HepG2 (cell line): ENCODE measurements at regions not wholly inside any gene's neighbourhood (a gene's known extent, or its start where the extent isn't known, plus 50 kb on each side); places are given as distances from the start of the nearest gene placed in this dataset.

Experiments used
- ATAC-seq: fragments of 200-7000 bp; cut with Tn5 transposase; 3 replicates; pipeline ENCODE4 v1.9.1; 2020; ENCODE audit warnings: mild to moderate bottlenecking, moderate library complexity
- BruUV-seq: library from RNA; stranded (reverse); fragments of 400-500 nt; replicated peaks from 2 replicates; lab custom pipeline; 2021; lab: Mats Ljungman, UMichigan
- CTCF ChIA-PET: fragments of 300-600 bp; formaldehyde crosslinking; extraction: SDS; loops from one replicate; lab custom pipeline; 2021; ENCODE audit warnings: low total read pairs, inconsistent platforms, low intra/inter-chr PET ratio; lab: Yijun Ruan, JAX
- POLR2A ChIA-PET: fragments of 350-600 bp; sonication (Branson Sonifier 250); formaldehyde crosslinking; loops from one replicate; lab custom pipeline; 2020; ENCODE audit warnings: antibody characterized with exemption, inconsistent platforms; lab: Yijun Ruan, JAX
- DNase-seq: peaks from one replicate; pipeline ENCODE4 v3.0.0-alpha.2; 2015; ENCODE audit warnings: low spot score
- FAIRE-seq: peaks from 3 replicates; lab custom pipeline; 2011; peaks lifted over from hg19 to GRCh38; lab: Jason Lieb, UNC
- H2AFZ ChIP-seq: one replicate; pipeline ENCODE4 v1.6.1; 2011; ENCODE audit warnings: low read length, inconsistent platforms
- H3K27ac ChIP-seq: fragments of 300-600 bp; 3 replicates; pipeline ENCODE4 v1.8.0; 2011; ENCODE audit warnings: mixed run types, mild to moderate bottlenecking, mixed read lengths, low read length, inconsistent platforms; ENCODE audit not compliant: insufficient read depth; ENCODE audit errors: extremely low read length
- H3K27me3 ChIP-seq, 2 experiments: fragments of 200-600 bp in 1 of 2; 2 replicates in 1 of 2; 3 replicates in 1 of 2; pipeline versions ENCODE4 v1.6.0 to v1.8.0; 2011; ENCODE audit warnings: low read length in 2 of 2, mild to moderate bottlenecking in 2 of 2, moderate library complexity in 2 of 2, inconsistent platforms in 1 of 2; ENCODE audit not compliant: insufficient read depth in 2 of 2, control insufficient read depth in 1 of 2
- H3K36me3 ChIP-seq, 2 experiments: fragments of 200-600 bp in 1 of 2; replicated peaks in 1 of 2; 2 replicates in 1 of 2; 3 replicates in 1 of 2; pipeline versions ENCODE4 v1.5.1 to v1.8.0; 2011; ENCODE audit warnings: low read length in 2 of 2, inconsistent platforms in 1 of 2; ENCODE audit not compliant: insufficient read depth in 2 of 2, control insufficient read depth in 1 of 2
- H3K4me1 ChIP-seq: 2 replicates; pipeline ENCODE4 v1.5.1; 2012; ENCODE audit warnings: low read length, inconsistent platforms; ENCODE audit not compliant: insufficient read depth
- H3K4me2 ChIP-seq: 2 replicates; pipeline ENCODE4 v1.6.0; 2011; ENCODE audit warnings: low read depth, low read length, inconsistent platforms
- H3K4me3 ChIP-seq, 3 experiments: fragments of 200-600 bp in 1 of 3; sonication (generic), shearing (Covaris generic) in 1 of 3; replicated peaks in 1 of 3; 2 replicates each; pipeline ENCODE4 v1.5.1; 2011 to 2016; ENCODE audit warnings: low read length in 3 of 3, inconsistent platforms in 2 of 3, low read depth in 2 of 3, mild to moderate bottlenecking in 2 of 3, control low read depth in 1 of 3, mixed read lengths in 1 of 3; ENCODE audit not compliant: insufficient read depth in 1 of 3
- H3K79me2 ChIP-seq: one replicate; pipeline ENCODE4 v1.6.1; 2011; ENCODE audit warnings: low read length, inconsistent platforms; ENCODE audit not compliant: insufficient read depth
- H3K9ac ChIP-seq: 2 replicates; pipeline ENCODE4 v1.6.0; 2011; ENCODE audit warnings: mild to moderate bottlenecking, low read depth, low read length, inconsistent platforms; ENCODE audit not compliant: insufficient read depth
- H3K9me3 ChIP-seq: 2 replicates; pipeline ENCODE4 v1.5.1; 2012; ENCODE audit warnings: mild to moderate bottlenecking, low read length
- H4K20me1 ChIP-seq: 2 replicates; pipeline ENCODE4 v1.6.0; 2011; ENCODE audit warnings: inconsistent platforms, mild to moderate bottlenecking, low read length, moderate library complexity; ENCODE audit not compliant: insufficient read depth
- CBX5 ChIP-seq: sonication (generic); formaldehyde crosslinking; IDR thresholded peaks from 2 replicates; pipeline ENCODE4 v1.4.0; 2020; ENCODE audit warnings: missing genetic modification reagents, borderline replicate concordance
- CREM ChIP-seq, 2 experiments: sonication (generic) in 1 of 2; formaldehyde crosslinking in 1 of 2; IDR thresholded peaks; 2 replicates each; pipeline versions ENCODE4 v1.4.0 to v1.6.1; 2016 to 2020; ENCODE audit warnings: antibody characterized with exemption in 1 of 2, mild to moderate bottlenecking in 1 of 2, missing genetic modification reagents in 1 of 2
- FOXM1 ChIP-seq: sonication (generic); formaldehyde crosslinking; IDR thresholded peaks from 2 replicates; pipeline ENCODE4 v1.5.0; 2020; ENCODE audit warnings: missing genetic modification reagents
- KLF12 ChIP-seq: sonication (generic); formaldehyde crosslinking; IDR thresholded peaks from 2 replicates; pipeline ENCODE4 v1.4.0; 2020; ENCODE audit warnings: missing genetic modification reagents, borderline replicate concordance
- KLF15 ChIP-seq: sonication (generic); formaldehyde crosslinking; IDR thresholded peaks from 2 replicates; pipeline ENCODE4 v1.8.1; 2023; ENCODE audit warnings: borderline replicate concordance, mild to moderate bottlenecking, inconsistent platforms, missing genetic modification reagents, mixed read lengths
- MBNL3 ChIP-seq: fragments of 250-450 bp; sonication (Bioruptor Pico); conservative IDR thresholded peaks from 2 replicates; pipeline ENCODE4 v1.8.0; 2022; ENCODE audit warnings: mild to moderate bottlenecking, inconsistent platforms
- NFYB ChIP-seq: sonication (generic); formaldehyde crosslinking; IDR thresholded peaks from 2 replicates; pipeline ENCODE4 v1.4.0; 2020; ENCODE audit warnings: missing genetic modification reagents
- NR2F1 ChIP-seq, 2 experiments: fragments of 450-650 bp in 1 of 2; formaldehyde crosslinking in 1 of 2; IDR thresholded peaks; 2 replicates each; pipeline versions ENCODE4 v1.5.0 to v1.6.1; 2016 to 2020; ENCODE audit warnings: mild to moderate bottlenecking in 1 of 2, missing compliant biosample characterization in 1 of 2, missing genetic modification reagents in 1 of 2, moderate library complexity in 1 of 2
- PCBP2 ChIP-seq: fragments of 200-400 bp; formaldehyde crosslinking; optimal IDR thresholded peaks from 2 replicates; pipeline ENCODE3; 2018; ENCODE audit warnings: low read length, low read depth; ENCODE audit not compliant: poor library complexity, severe bottlenecking
- PPARG ChIP-seq: conservative IDR thresholded peaks from 2 replicates; pipeline ENCODE4 v1.6.1; 2016; ENCODE audit warnings: missing biosample characterization, missing genetic modification reagents
- SNAPC5 ChIP-seq: sonication (generic); formaldehyde crosslinking; IDR thresholded peaks from 2 replicates; pipeline ENCODE4 v1.8.1; 2023; ENCODE audit warnings: mild to moderate bottlenecking, missing genetic modification reagents, borderline replicate concordance
- STAG1 ChIP-seq: sonication (generic); formaldehyde crosslinking; IDR thresholded peaks from 2 replicates; pipeline ENCODE4 v1.4.0; 2020; ENCODE audit warnings: missing genetic modification reagents
- ZMAT3 ChIP-seq: sonication (generic); formaldehyde crosslinking; conservative IDR thresholded peaks from 2 replicates; pipeline ENCODE4 v1.7.0; 2021; ENCODE audit warnings: missing genetic modification reagents
- ZNF343 ChIP-seq: sonication (generic); formaldehyde crosslinking; IDR thresholded peaks from 2 replicates; pipeline ENCODE4 v1.4.0; 2020; ENCODE audit warnings: mild to moderate bottlenecking, missing genetic modification reagents
- ZNF563 ChIP-seq: sonication (generic); formaldehyde crosslinking; IDR thresholded peaks from 2 replicates; pipeline ENCODE4 v1.8.0; 2022; ENCODE audit warnings: mild to moderate bottlenecking, moderate library complexity, missing genetic modification reagents
- ZNF576 ChIP-seq: sonication (generic); formaldehyde crosslinking; IDR thresholded peaks from 2 replicates; pipeline ENCODE4 v1.4.0; 2020; ENCODE audit warnings: mild to moderate bottlenecking, missing genetic modification reagents
- ZNF75D ChIP-seq: sonication (generic); formaldehyde crosslinking; IDR thresholded peaks from 2 replicates; pipeline ENCODE4 v1.8.1; 2023; ENCODE audit warnings: missing genetic modification reagents, mild to moderate bottlenecking, borderline replicate concordance
- ZNF790 ChIP-seq: sonication (generic); formaldehyde crosslinking; IDR thresholded peaks from 2 replicates; pipeline ENCODE4 v1.8.0; 2022; ENCODE audit warnings: missing genetic modification reagents, mild to moderate bottlenecking, borderline replicate concordance
- WGBS: methylation state at CpG from one replicate; pipeline ENCODE4 v1.1.6; 2017; ENCODE audit warnings: low lambda C conversion rate; 5-methylcytosine and 5-hydroxymethylcytosine counted together
- in situ Hi-C: cut with HindIII; loops from 2 replicates; pipeline ENCODE4 v1.10.0; 2017; ENCODE audit warnings: low pct_unique_long_range_greater_than_20kb; ENCODE audit not compliant: extremely low pct_ligation_motif_present
- intact Hi-C: fragments of 100-400 bp; cut with micrococcal nuclease; formaldehyde crosslinking; loops from one replicate; pipeline ENCODE4 v1.10.0; 2022; ENCODE audit not compliant: unreplicated experiment

GRCh38 chr6:82783587-82784236 is 281.9 kb downstream of the UBE3D start:
- no peaks in the 10 kb centered on the region for H3K9me3 ChIP-seq
- no peak overlapping the region for H2AFZ ChIP-seq
- DNase-seq (peak; percentile 2), FAIRE-seq (no peak), ATAC-seq (peak; percentile 99)
- CTCF ChIA-PET, result no interaction called here
- no peaks in the 10 kb centered on the region for H3K4me1 ChIP-seq
- H3K27me3 ChIP-seq, result no peaks in the 10 kb centered on the region
- no peaks in the 10 kb centered on the region for H3K36me3 ChIP-seq
- WGBS, result 6% methylated on average over 6 of the region's 6 CpGs
- no peaks in the 10 kb centered on the region for H3K79me2 ChIP-seq
- H4K20me1 ChIP-seq, result no peaks in the 10 kb centered on the region
- no TSS peak for BruUV-seq
- in situ Hi-C loops (no loop called here), intact Hi-C loops (loop anchor here (10.0 kb wide), 1 partner anchor 271 kb away; no protein-coding TSS in a partner anchor)
- no peak overlapping the region for H3K9ac ChIP-seq
- POLR2A ChIA-PET, result no interaction called here
- no peak overlapping the region for H3K4me3 ChIP-seq
- H3K27ac ChIP-seq, result no peak overlapping the region
- TF ChIP-seq STAG1 (peak; percentile 41; the same call in 1 of the 2 replicates), SNAPC5 (no peak)
- H3K4me2 ChIP-seq, result no peak overlapping the region

- WGBS, result 43% methylated on average over 2 of the region's 2 CpGs
- DNase-seq, result no peak
- no peak overlapping the region for H3K9ac ChIP-seq
- no peak overlapping the region for H3K4me2 ChIP-seq
- FAIRE-seq, result no peak
- H3K4me3 ChIP-seq, result no peak overlapping the region
- H3K9me3 ChIP-seq, result no peaks in the 10 kb centered on the region
- POLR2A ChIA-PET, result no interaction called here
- H2AFZ ChIP-seq, result no peak overlapping the region
- no peaks in the 10 kb centered on the region for H3K36me3 ChIP-seq
- intact Hi-C loops (loop anchor here (10.0 kb wide), 1 partner anchor 270 kb away; no protein-coding TSS in a partner anchor), in situ Hi-C loops (no loop called here)
- H3K27me3 ChIP-seq, result no peaks in the 10 kb centered on the region
- no TSS peak for BruUV-seq
- H3K79me2 ChIP-seq, result no peaks in the 10 kb centered on the region
- CTCF ChIA-PET, result no interaction called here
- H4K20me1 ChIP-seq, result no peaks in the 10 kb centered on the region
- no peaks in the 10 kb centered on the region for H3K4me1 ChIP-seq
- ATAC-seq, result no peak
- no peak overlapping the region for H3K27ac ChIP-seq
- TF ChIP-seq KLF12 (CRISPR knock-in tag), result no peak
- no peak for TF ChIP-seq PPARG (CRISPR knock-in tag)
- TF ChIP-seq NR2F1 (CRISPR knock-in tag; IDR thresholded peaks at IDR 0.05), result no peak
- no peak for TF ChIP-seq ZNF75D (CRISPR knock-in tag)
- TF ChIP-seq KLF15, result no peak
- no peak for TF ChIP-seq FOXM1 (CRISPR knock-in tag)
- TF ChIP-seq NFYB (CRISPR knock-in tag), result no peak
- TF ChIP-seq ZMAT3 (CRISPR knock-in tag), result no peak
- no peak for TF ChIP-seq ZNF576 (CRISPR knock-in tag)
- no peak for TF ChIP-seq PCBP2
- TF ChIP-seq ZNF790, result no peak
- TF ChIP-seq ZNF563 (CRISPR knock-in tag), result no peak
- TF ChIP-seq ZNF343 (CRISPR knock-in tag), result no peak
- no peak for TF ChIP-seq CREM (IDR thresholded peaks at IDR 0.05)
- no peak for TF ChIP-seq CREM (CRISPR knock-in tag; IDR thresholded peaks at IDR 0.05)
- no peak for TF ChIP-seq CBX5
- TF ChIP-seq MBNL3 (CRISPR knock-in tag), result no peak
Measured at GRCh38 chr6:82785206-82785605, 280.4 kb downstream of the UBE3D start.
